ENCODE measurements at regions not wholly inside any gene's neighbourhood (a gene's known extent, or its start where the extent isn't known, plus 50 kb on each side); places are given as distances from the start of the nearest gene placed in this dataset.

GRCh38 chr5:58105836-58106235, 354.1 kb downstream of the PLK2 start:
- DNase-seq: no peak
- ATAC-seq: no peak
- H3K27me3 Mint-ChIP-seq: peaks cover 0 to 12% (median 9%) of the 10 kb centered on the region in 5 donors
- intact Hi-C loops (cut with micrococcal nuclease): no loop called here
- no peaks in the 10 kb centered on the region for H3K36me3 Mint-ChIP-seq
- Histone ChIP-seq H3K27ac (ENCODE audit: low read depth, low read length) (no peak overlapping the region), H3K4me3 (ENCODE audit: low read length) (no peak overlapping the region), H3K9me3 (ENCODE audit: control insufficient read depth in 2 of 3, low read length in 3 of 3) (no peaks in the 10 kb centered on the region), H3K27me3 (ENCODE audit: control insufficient read depth in 2 of 2, insufficient read depth in 2 of 2, low read length in 2 of 2) (no peaks in the 10 kb centered on the region), H3K36me3 (ENCODE audit: control insufficient read depth in 2 of 3, insufficient read depth in 3 of 3, low read length in 3 of 3) (no peaks in the 10 kb centered on the region), H3K4me1 (ENCODE audit: control insufficient read depth in 2 of 2, insufficient read depth in 2 of 2, low read length in 2 of 2) (no peaks in the 10 kb centered on the region)
- CTCF ChIA-PET: no interaction called here
- no peak overlapping the region for H3K4me3 Mint-ChIP-seq
- POLR2A ChIA-PET: no interaction called here
- H3K9me3 Mint-ChIP-seq: peaks cover 0 to 13% (median 0%) of the 10 kb centered on the region in 11 donors
- H3K4me1 Mint-ChIP-seq: no peaks in the 10 kb centered on the region
- no peak overlapping the region for H3K27ac Mint-ChIP-seq

DNA sequence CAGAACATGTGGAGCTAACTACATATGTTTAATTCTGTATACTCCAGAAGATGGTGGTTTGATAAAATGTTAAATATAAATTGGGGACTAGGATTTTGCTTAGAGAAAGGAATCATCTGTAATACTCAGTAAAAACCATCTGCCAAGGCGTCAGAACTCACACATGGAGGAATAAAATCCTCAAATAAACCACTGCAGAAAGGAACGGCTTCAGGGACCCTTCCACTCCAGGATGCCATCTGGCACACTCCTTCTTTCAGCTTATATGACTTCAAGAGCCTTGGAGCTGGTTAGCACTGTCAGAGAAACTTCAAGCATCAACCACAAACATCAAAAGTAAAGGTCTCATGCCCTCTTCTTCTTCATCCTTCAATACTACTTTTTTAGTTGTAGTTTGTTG, 360.6 kb downstream of the PLK2 start:
- no peak for ATAC-seq
- Mint-ChIP-seq H3K36me3 (no peaks in the 10 kb centered on the region), H3K4me3 (no peak overlapping the region), H3K4me1 (no peaks in the 10 kb centered on the region), H3K27ac (no peak overlapping the region), H3K27me3 (peaks cover 0 to 9% (median 3%) of the 10 kb centered on the region in 5 donors), H3K9me3 (peaks cover 0 to 17% (median 4%) of the 10 kb centered on the region in 11 donors)
- no peak for DNase-seq
- H3K9me3 ChIP-seq (ENCODE audit: control insufficient read depth in 2 of 3, low read length in 3 of 3): no peaks in the 10 kb centered on the region
- H3K27me3 ChIP-seq (ENCODE audit: control insufficient read depth in 2 of 2, insufficient read depth in 2 of 2, low read length in 2 of 2): no peaks in the 10 kb centered on the region
- ChIA-PET POLR2A (no interaction called here), CTCF (no interaction called here)
- H3K36me3 ChIP-seq (ENCODE audit: control insufficient read depth in 2 of 3, insufficient read depth in 3 of 3, low read length in 3 of 3): no peaks in the 10 kb centered on the region
- no peaks in the 10 kb centered on the region for H3K4me1 ChIP-seq (ENCODE audit: control insufficient read depth in 2 of 2, insufficient read depth in 2 of 2, low read length in 2 of 2)
- intact Hi-C loops (cut with micrococcal nuclease): no loop called here
- no peak overlapping the region for H3K27ac ChIP-seq (ENCODE audit: low read depth, low read length)
- H3K4me3 ChIP-seq (ENCODE audit: low read length): no peak overlapping the region

GRCh38 chr5:58094031-58094430, 365.9 kb downstream of the PLK2 start:
- H3K27me3 Mint-ChIP-seq: peaks cover 0 to 4% (median 0%) of the 10 kb centered on the region in 5 donors
- POLR2A ChIA-PET: no interaction called here
- intact Hi-C loops (cut with micrococcal nuclease): no loop called here
- H3K36me3 Mint-ChIP-seq: no peaks in the 10 kb centered on the region
- no peaks in the 10 kb centered on the region for H3K9me3 ChIP-seq (ENCODE audit: control insufficient read depth in 2 of 3, low read length in 3 of 3)
- CTCF ChIA-PET: no interaction called here
- H3K4me1 Mint-ChIP-seq: no peaks in the 10 kb centered on the region
- no peak overlapping the region for H3K4me3 ChIP-seq (ENCODE audit: low read length)
- H3K9me3 Mint-ChIP-seq: peaks cover 0 to 5% (median 0%) of the 10 kb centered on the region in 11 donors
- H3K36me3 ChIP-seq (ENCODE audit: control insufficient read depth in 2 of 3, insufficient read depth in 3 of 3, low read length in 3 of 3): no peaks in the 10 kb centered on the region
- H3K27me3 ChIP-seq (ENCODE audit: control insufficient read depth in 2 of 2, insufficient read depth in 2 of 2, low read length in 2 of 2): no peaks in the 10 kb centered on the region
- ATAC-seq: no peak
- no peak overlapping the region for H3K27ac Mint-ChIP-seq
- no peaks in the 10 kb centered on the region for H3K4me1 ChIP-seq (ENCODE audit: control insufficient read depth in 2 of 2, insufficient read depth in 2 of 2, low read length in 2 of 2)
- DNase-seq: no peak
- H3K4me3 Mint-ChIP-seq: no peak overlapping the region
- H3K27ac ChIP-seq (ENCODE audit: low read depth, low read length): no peak overlapping the region

DNA sequence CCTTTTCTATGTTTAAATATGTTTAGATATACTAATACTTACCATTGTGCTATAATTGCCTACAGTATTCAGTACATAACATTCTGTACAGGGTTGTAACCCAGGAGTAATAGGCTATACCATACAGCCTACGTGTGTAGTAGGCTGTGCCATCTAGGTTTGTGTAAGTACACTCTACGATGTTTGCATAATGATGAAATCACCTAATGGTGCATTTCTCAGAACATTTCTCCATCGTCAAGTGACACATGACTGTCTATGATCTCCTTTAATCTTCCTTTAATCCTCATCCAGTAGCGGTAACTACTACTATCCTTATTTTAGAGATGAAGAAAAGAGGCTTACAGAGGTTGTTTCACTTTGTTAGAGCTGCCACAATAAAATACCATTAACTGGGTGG, 369.2 kb downstream of the PLK2 start:
- POLR2A ChIA-PET: no interaction called here
- no peak for ATAC-seq

DNA sequence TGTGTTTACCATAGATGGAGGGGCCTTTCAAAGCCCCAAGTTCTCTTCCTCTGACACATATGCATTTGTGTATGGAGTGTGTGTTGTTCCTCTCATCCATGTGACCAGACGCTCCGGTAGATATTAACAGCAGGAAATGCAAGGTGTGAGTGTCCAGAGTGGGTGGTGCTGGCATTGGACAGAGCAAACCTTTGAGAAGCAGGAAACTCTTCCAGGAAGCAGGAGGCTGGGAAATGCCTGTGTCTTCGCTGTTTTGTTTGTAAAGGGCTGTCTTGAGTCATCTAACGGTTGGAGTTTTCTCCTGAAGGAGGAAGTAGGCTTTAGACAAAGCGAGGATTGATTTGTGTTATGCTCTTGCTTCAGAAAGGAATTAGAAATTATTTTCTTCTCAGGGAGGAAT, 370.9 kb downstream of the PLK2 start:
- H3K4me1 ChIP-seq (ENCODE audit: control insufficient read depth in 2 of 2, insufficient read depth in 2 of 2, low read length in 2 of 2): no peaks in the 10 kb centered on the region
- Mint-ChIP-seq H3K9me3 (peaks cover 0 to 3% (median 0%) of the 10 kb centered on the region in 11 donors), H3K36me3 (no peaks in the 10 kb centered on the region), H3K4me1 (no peaks in the 10 kb centered on the region), H3K27ac (no peak overlapping the region), H3K4me3 (no peak overlapping the region), H3K27me3 (peaks cover 0 to 11% (median 4%) of the 10 kb centered on the region in 5 donors)
- CTCF ChIA-PET: no interaction called here
- no peaks in the 10 kb centered on the region for H3K27me3 ChIP-seq (ENCODE audit: control insufficient read depth in 2 of 2, insufficient read depth in 2 of 2, low read length in 2 of 2)
- no peaks in the 10 kb centered on the region for H3K36me3 ChIP-seq (ENCODE audit: control insufficient read depth in 2 of 3, insufficient read depth in 3 of 3, low read length in 3 of 3)
- no peak for ATAC-seq
- no peaks in the 10 kb centered on the region for H3K9me3 ChIP-seq (ENCODE audit: control insufficient read depth in 2 of 3, low read length in 3 of 3)
- H3K27ac ChIP-seq (ENCODE audit: low read depth, low read length): no peak overlapping the region
- intact Hi-C loops (cut with micrococcal nuclease): no loop called here
- POLR2A ChIA-PET: no interaction called here
- no peak overlapping the region for H3K4me3 ChIP-seq (ENCODE audit: low read length)
- DNase-seq: no peak

More for the DNA sequence above, 369.2 kb downstream of the PLK2 start:
- H3K4me3 Mint-ChIP-seq: no peak overlapping the region
- Histone ChIP-seq H3K4me3 (ENCODE audit: low read length) (no peak overlapping the region), H3K27me3 (ENCODE audit: control insufficient read depth in 2 of 2, insufficient read depth in 2 of 2, low read length in 2 of 2) (no peaks in the 10 kb centered on the region), H3K27ac (ENCODE audit: low read depth, low read length) (no peak overlapping the region), H3K9me3 (ENCODE audit: control insufficient read depth in 2 of 3, low read length in 3 of 3) (no peaks in the 10 kb centered on the region), H3K4me1 (ENCODE audit: control insufficient read depth in 2 of 2, insufficient read depth in 2 of 2, low read length in 2 of 2) (no peaks in the 10 kb centered on the region), H3K36me3 (ENCODE audit: control insufficient read depth in 2 of 3, insufficient read depth in 3 of 3, low read length in 3 of 3) (no peaks in the 10 kb centered on the region)
- H3K9me3 Mint-ChIP-seq: peaks cover 0 to 3% (median 0%) of the 10 kb centered on the region in 11 donors
- CTCF ChIA-PET: no interaction called here
- no peak for DNase-seq
- peaks cover 0 to 11% (median 4%) of the 10 kb centered on the region in 5 donors for H3K27me3 Mint-ChIP-seq
- H3K27ac Mint-ChIP-seq: no peak overlapping the region
- intact Hi-C loops (cut with micrococcal nuclease): no loop called here
- H3K4me1 Mint-ChIP-seq: no peaks in the 10 kb centered on the region
- H3K36me3 Mint-ChIP-seq: no peaks in the 10 kb centered on the region

- DNase-seq (no peak), ATAC-seq (no peak)
- no peaks in the 10 kb centered on the region for H3K4me1 ChIP-seq (ENCODE audit: control insufficient read depth in 2 of 2, insufficient read depth in 2 of 2, low read length in 2 of 2)
- POLR2A ChIA-PET: no interaction called here
- no peak overlapping the region for H3K4me3 ChIP-seq (ENCODE audit: low read length)
- H3K27me3 ChIP-seq (ENCODE audit: control insufficient read depth in 2 of 2, insufficient read depth in 2 of 2, low read length in 2 of 2): no peaks in the 10 kb centered on the region
- Mint-ChIP-seq H3K9me3 (peaks cover 0 to 3% (median 0%) of the 10 kb centered on the region in 11 donors), H3K4me3 (no peak overlapping the region), H3K27ac (no peak overlapping the region), H3K4me1 (no peaks in the 10 kb centered on the region), H3K27me3 (peaks cover 0 to 11% (median 4%) of the 10 kb centered on the region in 5 donors), H3K36me3 (no peaks in the 10 kb centered on the region)
- H3K36me3 ChIP-seq (ENCODE audit: control insufficient read depth in 2 of 3, insufficient read depth in 3 of 3, low read length in 3 of 3): no peaks in the 10 kb centered on the region
- H3K27ac ChIP-seq (ENCODE audit: low read depth, low read length): no peak overlapping the region
- CTCF ChIA-PET: no interaction called here
- H3K9me3 ChIP-seq (ENCODE audit: control insufficient read depth in 2 of 3, low read length in 3 of 3): no peaks in the 10 kb centered on the region
- intact Hi-C loops (cut with micrococcal nuclease): no loop called here
Observed at GRCh38 chr5:58087905-58088304, 372.0 kb downstream of the PLK2 start.

DNA sequence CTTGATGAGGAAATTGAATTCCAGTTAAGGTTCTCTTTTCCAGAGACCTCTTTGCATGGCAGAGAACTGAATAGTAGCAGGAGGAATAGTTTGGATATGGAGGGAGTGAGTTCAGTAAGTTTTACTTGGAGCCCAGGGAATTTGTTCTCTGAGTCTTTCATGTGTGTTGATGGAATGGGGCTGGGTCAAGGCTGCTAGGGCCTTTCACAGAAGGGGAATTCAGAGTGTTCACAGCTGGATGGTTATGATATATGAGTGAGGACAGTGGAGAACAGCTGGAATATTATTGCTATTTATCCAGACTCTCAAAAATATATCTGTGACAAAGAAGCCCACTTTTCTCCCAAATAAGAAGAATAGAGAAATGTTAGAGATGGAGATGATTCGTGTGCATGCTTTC, 372.8 kb downstream of the PLK2 start:
- POLR2A ChIA-PET: no interaction called here
- H3K4me3 Mint-ChIP-seq: no peak overlapping the region
- Histone ChIP-seq H3K4me3 (ENCODE audit: low read length) (no peak overlapping the region), H3K4me1 (ENCODE audit: control insufficient read depth in 2 of 2, insufficient read depth in 2 of 2, low read length in 2 of 2) (no peaks in the 10 kb centered on the region), H3K36me3 (ENCODE audit: control insufficient read depth in 2 of 3, insufficient read depth in 3 of 3, low read length in 3 of 3) (no peaks in the 10 kb centered on the region), H3K9me3 (ENCODE audit: control insufficient read depth in 2 of 3, low read length in 3 of 3) (no peaks in the 10 kb centered on the region), H3K27ac (ENCODE audit: low read depth, low read length) (no peak overlapping the region), H3K27me3 (ENCODE audit: control insufficient read depth in 2 of 2, insufficient read depth in 2 of 2, low read length in 2 of 2) (no peaks in the 10 kb centered on the region)
- no peak overlapping the region for H3K27ac Mint-ChIP-seq
- no peaks in the 10 kb centered on the region for H3K4me1 Mint-ChIP-seq
- H3K36me3 Mint-ChIP-seq: no peaks in the 10 kb centered on the region
- H3K27me3 Mint-ChIP-seq: peaks cover 0 to 16% (median 9%) of the 10 kb centered on the region in 5 donors
- intact Hi-C loops (cut with micrococcal nuclease): no loop called here
- no peak for DNase-seq
- CTCF ChIA-PET: no interaction called here
- no peak for ATAC-seq
- H3K9me3 Mint-ChIP-seq: peaks cover 0 to 2% (median 0%) of the 10 kb centered on the region in 11 donors

Measured in naive thymus-derived CD4-positive, alpha-beta T cell (primary cell).